GM12891 (cell line): ENCODE measurements at regions not wholly inside any gene's neighbourhood (a gene's known extent, or its start where the extent isn't known, plus 50 kb on each side); places are given as distances from the start of the nearest gene placed in this dataset.

ENCODE experiments used
- POLR2A ChIP-seq: IDR thresholded peaks from 2 replicates; pipeline ENCODE4 v1.6.1; 2011; ENCODE audit warnings: low read depth, low read length, control low read depth
- POLR2AphosphoS5 ChIP-seq: IDR thresholded peaks from 2 replicates; pipeline ENCODE4 v1.6.1; 2011; ENCODE audit warnings: low read depth, low read length, control low read depth
- POU2F2 ChIP-seq: IDR thresholded peaks from 2 replicates; pipeline ENCODE4 v1.6.1; 2011; ENCODE audit warnings: low read depth, mild to moderate bottlenecking, control low read depth, low read length, moderate library complexity
- SPI1 ChIP-seq: IDR thresholded peaks from 2 replicates; pipeline ENCODE4 v1.6.1; 2011; ENCODE audit warnings: low read depth, low read length, control low read depth
- TAF1 ChIP-seq: IDR thresholded peaks from 2 replicates; pipeline ENCODE4 v1.6.1; 2011; ENCODE audit warnings: low read depth, low read length, control low read depth

DNA sequence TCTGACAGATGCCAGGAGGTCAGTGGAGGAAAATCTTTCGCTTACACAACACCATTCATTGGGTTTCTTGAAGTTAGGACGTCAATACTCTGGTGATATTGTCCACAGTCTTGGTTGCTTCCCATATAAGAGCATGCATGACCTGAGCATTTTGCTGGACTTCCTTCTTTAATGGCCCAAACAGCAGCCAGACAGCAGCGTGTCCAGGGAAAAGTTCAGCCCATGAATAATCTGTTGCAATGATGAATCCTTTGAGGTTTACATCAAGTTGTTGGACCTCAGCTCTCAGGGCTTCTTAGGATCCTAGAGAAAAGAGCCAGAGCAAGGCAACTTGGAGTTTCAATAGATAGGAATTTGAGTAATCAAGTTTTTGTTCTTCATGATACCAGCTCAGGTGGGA is 155.6 kb upstream of the MGAT5 start:
- TF ChIP-seq TAF1, result no peak
- no peak for TF ChIP-seq SPI1
- no peak for TF ChIP-seq POLR2A
- no peak for TF ChIP-seq POLR2AphosphoS5
- TF ChIP-seq POU2F2, result no peak
